ENCODE measurements at regions not wholly inside any gene's neighbourhood (a gene's known extent, or its start where the extent isn't known, plus 50 kb on each side); places are given as distances from the start of the nearest gene placed in this dataset.

GRCh38 chrX:38987198-38987651 is 186.0 kb downstream of the MID1IP1 start:
- H4K20me1 ChIP-seq (ENCODE audit: insufficient read depth, low read length) = no peaks in the 10 kb centered on the region
- H3K14ac ChIP-seq (replicated peaks; ENCODE audit: low read depth, low read length) = no peak overlapping the region
- H3K23ac ChIP-seq (ENCODE audit: low read depth, low read length) = no peak overlapping the region
- H3K27ac ChIP-seq (ENCODE audit: insufficient read depth, low read length) = no peak overlapping the region
- no peak overlapping the region for H2AK5ac ChIP-seq (ENCODE audit: low read depth, low read length)
- H4K8ac ChIP-seq (ENCODE audit: low read depth in 2 of 2, low read length in 2 of 2) = no peak overlapping the region
- no peak overlapping the region for H2BK20ac ChIP-seq (ENCODE audit: low read depth, low read length)
- no peak overlapping the region for H2BK5ac ChIP-seq (ENCODE audit: low read depth, low read length, poor library complexity, severe bottlenecking)
- ChIA-PET CTCF (no interaction called here), POLR2A (ENCODE audit: unreplicated experiment) (no interaction called here)
- DNase-seq (peak; percentile 8), ATAC-seq (ENCODE audit: low read depth) (no peak)
- no peak overlapping the region for H2BK120ac ChIP-seq (ENCODE audit: low read depth, low read length)
- H3K36me3 ChIP-seq (ENCODE audit: control insufficient read depth, insufficient read depth, low read length) = no peaks in the 10 kb centered on the region
- no peaks in the 10 kb centered on the region for H3K9me1 ChIP-seq (ENCODE audit: insufficient read depth, low read length)
- in situ Hi-C loops (cut with MboI; ENCODE audit: low sequenced_read_pairs) = no loop called here
- no peak overlapping the region for H4K91ac ChIP-seq (ENCODE audit: insufficient read depth, low read depth, low read length)
- H2AFZ ChIP-seq (replicated peaks; ENCODE audit: low read length, poor library complexity) = no peak overlapping the region
- no peak for TF ChIP-seq RFX5 (IDR thresholded peaks at IDR 0.05; ENCODE audit: low read depth, low read length)
- TF ChIP-seq MAFK (IDR thresholded peaks at IDR 0.05; ENCODE audit: low read depth, low read length) = no peak
- TF ChIP-seq MXI1 (IDR thresholded peaks at IDR 0.05; ENCODE audit: borderline replicate concordance, low read depth, low read length) = no peak
- TF ChIP-seq MAZ (IDR thresholded peaks at IDR 0.05; ENCODE audit: borderline replicate concordance, low read depth, low read length) = no peak
- no peak for TF ChIP-seq FOS (IDR thresholded peaks at IDR 0.05; ENCODE audit: low read depth, low read length)
- TF ChIP-seq NFE2L2 (IDR thresholded peaks at IDR 0.05; ENCODE audit: low read depth, low read length) = no peak
- no peak for TF ChIP-seq POLR2A (IDR thresholded peaks at IDR 0.05; ENCODE audit: low read depth, low read length)
- no peak for TF ChIP-seq CEBPB (IDR thresholded peaks at IDR 0.05; ENCODE audit: low read depth, low read length)
- intact Hi-C loops (cut with micrococcal nuclease) = no loop called here
- H3K9me3 ChIP-seq (ENCODE audit: control insufficient read depth, insufficient read depth, low read length) = no peaks in the 10 kb centered on the region
- BruUV-seq (replicated peaks) = no TSS peak
- H3K18ac ChIP-seq (ENCODE audit: low read depth, low read length) = no peak overlapping the region
- no peak overlapping the region for H3K56ac ChIP-seq (ENCODE audit: extremely low read depth, insufficient read depth, low read length)
- dilution Hi-C loops (cut with HindIII; ENCODE audit: low sequenced_read_pairs, unreplicated experiment) = no loop called here
- WGBS, 2 experiments (ENCODE audit: extremely low coverage in 2 of 2, insufficient read length in 1 of 2) = 0% methylated on average over 1 of the region's 4 CpGs; no CpG with 5 or more reads in 1 of the 2 experiments
- H3K4me1 ChIP-seq (ENCODE audit: control insufficient read depth, insufficient read depth, low read length) = no peaks in the 10 kb centered on the region
- H3K9ac ChIP-seq (ENCODE audit: low read depth, low read length) = no peak overlapping the region
- no peak overlapping the region for H3K4ac ChIP-seq (ENCODE audit: low read depth, low read length)
- no peak overlapping the region for H3K4me3 ChIP-seq (ENCODE audit: insufficient read depth, low read depth, low read length)
- H2AK9ac ChIP-seq (replicated peaks; ENCODE audit: low read depth, low read length, poor library complexity) = no peak overlapping the region
- H4K5ac ChIP-seq (ENCODE audit: low read depth, low read length) = no peak overlapping the region
- H2BK15ac ChIP-seq (ENCODE audit: low read depth, low read length) = no peak overlapping the region
- no peaks in the 10 kb centered on the region for H3K79me1 ChIP-seq (ENCODE audit: low read depth in 1 of 2, low read length in 2 of 2)
- peaks cover 7% of the 10 kb centered on the region for H3K27me3 ChIP-seq (ENCODE audit: control insufficient read depth, insufficient read depth, low read length)
- H3K4me2 ChIP-seq (ENCODE audit: low read depth, low read length) = no peak overlapping the region

Data from IMR-90 (cell line).